ENCODE measurements at regions not wholly inside any gene's neighbourhood (a gene's known extent, or its start where the extent isn't known, plus 50 kb on each side); places are given as distances from the start of the nearest gene placed in this dataset.

GRCh38 chr9:79264041-79264440, 307.7 kb upstream of the TLE4 start:
- Histone ChIP-seq H3K4me1 (ENCODE audit: control insufficient read depth, insufficient read depth, low read length) (no peaks in the 10 kb centered on the region), H3K27me3 (ENCODE audit: control insufficient read depth in 1 of 2, insufficient read depth in 2 of 2, low read length in 2 of 2) (peaks cover 6 to 7% of the 10 kb centered on the region in 2 donors), H3K27ac (ENCODE audit: low read length) (no peak overlapping the region), H3K4me3 (ENCODE audit: low read length in 2 of 2) (no peak overlapping the region), H3K36me3 (ENCODE audit: control insufficient read depth in 2 of 2, insufficient read depth in 2 of 2, low read length in 2 of 2) (no peaks in the 10 kb centered on the region), H3K9ac (ENCODE audit: low read length in 2 of 2) (no peak overlapping the region), H3K9me3 (ENCODE audit: control insufficient read depth in 2 of 2, low read length in 2 of 2) (peaks cover 0 to 3% of the 10 kb centered on the region in 2 donors)

GRCh38 chr9:79264511-79265355, 307.0 kb upstream of the TLE4 start:
- Histone ChIP-seq H3K27ac (ENCODE audit: low read length) (no peak overlapping the region), H3K36me3 (ENCODE audit: control insufficient read depth in 2 of 2, insufficient read depth in 2 of 2, low read length in 2 of 2) (no peaks in the 10 kb centered on the region), H3K9ac (ENCODE audit: low read length in 2 of 2) (no peak overlapping the region), H3K9me3 (ENCODE audit: control insufficient read depth in 2 of 2, low read length in 2 of 2) (no peaks in the 10 kb centered on the region), H3K4me1 (ENCODE audit: control insufficient read depth, insufficient read depth, low read length) (no peaks in the 10 kb centered on the region), H3K4me3 (ENCODE audit: low read length in 2 of 2) (no peak overlapping the region), H3K27me3 (ENCODE audit: control insufficient read depth in 1 of 2, insufficient read depth in 2 of 2, low read length in 2 of 2) (peaks cover 6 to 7% of the 10 kb centered on the region in 2 donors)

GRCh38 chr9:79266986-79267385, 304.8 kb upstream of the TLE4 start:
- Histone ChIP-seq H3K27me3 (ENCODE audit: control insufficient read depth in 1 of 2, insufficient read depth in 2 of 2, low read length in 2 of 2) (peaks cover 4% of the 10 kb centered on the region in 2 donors), H3K9ac (ENCODE audit: low read length in 2 of 2) (no peak overlapping the region), H3K4me3 (ENCODE audit: low read length in 2 of 2) (no peak overlapping the region), H3K4me1 (ENCODE audit: control insufficient read depth, insufficient read depth, low read length) (no peaks in the 10 kb centered on the region), H3K9me3 (ENCODE audit: control insufficient read depth in 2 of 2, low read length in 2 of 2) (no peaks in the 10 kb centered on the region), H3K36me3 (ENCODE audit: control insufficient read depth in 2 of 2, insufficient read depth in 2 of 2, low read length in 2 of 2) (no peaks in the 10 kb centered on the region), H3K27ac (ENCODE audit: low read length) (no peak overlapping the region)

DNA sequence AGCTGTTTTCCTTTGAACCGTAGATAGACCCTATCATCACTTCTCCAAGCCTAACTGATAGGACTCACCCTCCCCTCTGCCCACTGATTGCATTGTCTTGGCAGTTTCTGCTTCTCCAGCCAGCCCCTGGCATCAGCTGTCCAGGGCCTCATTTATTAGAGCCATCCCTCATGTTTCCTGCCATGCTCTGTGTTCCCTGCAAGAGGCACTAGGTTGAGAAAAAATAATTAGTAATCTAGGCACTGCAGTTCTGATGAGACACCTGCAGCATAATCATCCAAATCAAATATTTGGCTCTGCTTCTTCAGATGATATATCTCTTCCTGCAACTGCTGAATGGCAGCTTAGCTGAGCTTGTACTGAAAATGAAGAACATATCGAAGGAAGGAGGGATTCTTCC, 303.0 kb upstream of the TLE4 start:
- no peaks in the 10 kb centered on the region for H3K4me1 ChIP-seq (ENCODE audit: control insufficient read depth, insufficient read depth, low read length)

DNA sequence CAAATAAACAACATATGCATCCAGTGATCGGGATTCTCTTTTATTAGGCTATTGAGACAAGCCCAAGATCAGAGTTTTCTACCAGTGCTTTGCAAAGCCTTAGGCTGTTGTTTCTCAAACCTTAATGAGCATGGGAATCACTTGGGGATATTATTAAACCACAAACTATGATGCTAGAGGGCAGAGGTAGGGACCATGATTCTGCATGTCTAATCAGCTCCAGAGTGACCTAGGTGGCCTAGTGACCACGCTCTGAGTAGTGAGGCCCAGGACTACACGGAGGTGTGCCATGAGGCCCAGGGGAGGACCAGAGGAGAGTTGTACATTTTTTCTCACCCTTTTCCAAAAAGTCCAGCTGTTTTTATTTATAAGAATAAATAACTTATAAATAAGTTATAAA, 298.5 kb upstream of the TLE4 start:
- H3K36me3 ChIP-seq (ENCODE audit: control insufficient read depth in 2 of 2, insufficient read depth in 2 of 2, low read length in 2 of 2): no peaks in the 10 kb centered on the region
- H3K9ac ChIP-seq (ENCODE audit: low read length in 2 of 2): no peak overlapping the region
- no peaks in the 10 kb centered on the region for H3K4me1 ChIP-seq (ENCODE audit: control insufficient read depth, insufficient read depth, low read length)
- H3K27ac ChIP-seq (ENCODE audit: low read length): no peak overlapping the region
- no peaks in the 10 kb centered on the region for H3K27me3 ChIP-seq (ENCODE audit: control insufficient read depth in 1 of 2, insufficient read depth in 2 of 2, low read length in 2 of 2)
- no peaks in the 10 kb centered on the region for H3K9me3 ChIP-seq (ENCODE audit: control insufficient read depth in 2 of 2, low read length in 2 of 2)
- H3K4me3 ChIP-seq (ENCODE audit: low read length in 2 of 2): no peak overlapping the region

More for the DNA sequence above, 303.0 kb upstream of the TLE4 start:
- Histone ChIP-seq H3K27me3 (ENCODE audit: control insufficient read depth in 1 of 2, insufficient read depth in 2 of 2, low read length in 2 of 2) (peaks cover 4% of the 10 kb centered on the region in 2 donors), H3K9ac (ENCODE audit: low read length in 2 of 2) (no peak overlapping the region), H3K27ac (ENCODE audit: low read length) (no peak overlapping the region), H3K9me3 (ENCODE audit: control insufficient read depth in 2 of 2, low read length in 2 of 2) (no peaks in the 10 kb centered on the region), H3K36me3 (ENCODE audit: control insufficient read depth in 2 of 2, insufficient read depth in 2 of 2, low read length in 2 of 2) (no peaks in the 10 kb centered on the region), H3K4me3 (ENCODE audit: low read length in 2 of 2) (no peak overlapping the region)

- H3K4me1 ChIP-seq (ENCODE audit: control insufficient read depth, insufficient read depth, low read length): no peaks in the 10 kb centered on the region
- no peaks in the 10 kb centered on the region for H3K36me3 ChIP-seq (ENCODE audit: control insufficient read depth in 2 of 2, insufficient read depth in 2 of 2, low read length in 2 of 2)
- H3K27me3 ChIP-seq (ENCODE audit: control insufficient read depth in 1 of 2, insufficient read depth in 2 of 2, low read length in 2 of 2): no peaks in the 10 kb centered on the region
- H3K27ac ChIP-seq (ENCODE audit: low read length): no peak overlapping the region
- no peak overlapping the region for H3K4me3 ChIP-seq (ENCODE audit: low read length in 2 of 2)
- no peaks in the 10 kb centered on the region for H3K9me3 ChIP-seq (ENCODE audit: control insufficient read depth in 2 of 2, low read length in 2 of 2)
- H3K9ac ChIP-seq (ENCODE audit: low read length in 2 of 2): no peak overlapping the region
Measured at GRCh38 chr9:79279356-79279755, 292.4 kb upstream of the TLE4 start.

GRCh38 chr9:79280691-79281090, 291.1 kb upstream of the TLE4 start:
- no peak overlapping the region for H3K27ac ChIP-seq (ENCODE audit: low read length)
- H3K4me3 ChIP-seq (ENCODE audit: low read length in 2 of 2): no peak overlapping the region
- no peaks in the 10 kb centered on the region for H3K9me3 ChIP-seq (ENCODE audit: control insufficient read depth in 2 of 2, low read length in 2 of 2)
- no peak overlapping the region for H3K9ac ChIP-seq (ENCODE audit: low read length in 2 of 2)
- no peaks in the 10 kb centered on the region for H3K4me1 ChIP-seq (ENCODE audit: control insufficient read depth, insufficient read depth, low read length)
- no peaks in the 10 kb centered on the region for H3K36me3 ChIP-seq (ENCODE audit: control insufficient read depth in 2 of 2, insufficient read depth in 2 of 2, low read length in 2 of 2)
- H3K27me3 ChIP-seq (ENCODE audit: control insufficient read depth in 1 of 2, insufficient read depth in 2 of 2, low read length in 2 of 2): no peaks in the 10 kb centered on the region

- no peaks in the 10 kb centered on the region for H3K9me3 ChIP-seq (ENCODE audit: control insufficient read depth in 2 of 2, low read length in 2 of 2)
- H3K9ac ChIP-seq (ENCODE audit: low read length in 2 of 2): no peak overlapping the region
- no peak overlapping the region for H3K4me3 ChIP-seq (ENCODE audit: low read length in 2 of 2)
- no peaks in the 10 kb centered on the region for H3K4me1 ChIP-seq (ENCODE audit: control insufficient read depth, insufficient read depth, low read length)
- H3K27me3 ChIP-seq (ENCODE audit: control insufficient read depth in 1 of 2, insufficient read depth in 2 of 2, low read length in 2 of 2): no peaks in the 10 kb centered on the region
- no peak overlapping the region for H3K27ac ChIP-seq (ENCODE audit: low read length)
- no peaks in the 10 kb centered on the region for H3K36me3 ChIP-seq (ENCODE audit: control insufficient read depth in 2 of 2, insufficient read depth in 2 of 2, low read length in 2 of 2)
Measured at GRCh38 chr9:79284081-79284480, 287.7 kb upstream of the TLE4 start.

GRCh38 chr9:79286992-79287707, 284.6 kb upstream of the TLE4 start:
- no peaks in the 10 kb centered on the region for H3K27me3 ChIP-seq (ENCODE audit: control insufficient read depth in 1 of 2, insufficient read depth in 2 of 2, low read length in 2 of 2)
- no peaks in the 10 kb centered on the region for H3K36me3 ChIP-seq (ENCODE audit: control insufficient read depth in 2 of 2, insufficient read depth in 2 of 2, low read length in 2 of 2)
- no peak overlapping the region for H3K9ac ChIP-seq (ENCODE audit: low read length in 2 of 2)
- H3K27ac ChIP-seq (ENCODE audit: low read length): no peak overlapping the region
- no peaks in the 10 kb centered on the region for H3K4me1 ChIP-seq (ENCODE audit: control insufficient read depth, insufficient read depth, low read length)
- no peaks in the 10 kb centered on the region for H3K9me3 ChIP-seq (ENCODE audit: control insufficient read depth in 2 of 2, low read length in 2 of 2)
- H3K4me3 ChIP-seq (ENCODE audit: low read length in 2 of 2): no peak overlapping the region

- Histone ChIP-seq H3K9ac (ENCODE audit: low read length in 2 of 2) (no peak overlapping the region), H3K27ac (ENCODE audit: low read length) (no peak overlapping the region), H3K4me1 (ENCODE audit: control insufficient read depth, insufficient read depth, low read length) (no peaks in the 10 kb centered on the region), H3K4me3 (ENCODE audit: low read length in 2 of 2) (no peak overlapping the region), H3K36me3 (ENCODE audit: control insufficient read depth in 2 of 2, insufficient read depth in 2 of 2, low read length in 2 of 2) (no peaks in the 10 kb centered on the region), H3K27me3 (ENCODE audit: control insufficient read depth in 1 of 2, insufficient read depth in 2 of 2, low read length in 2 of 2) (no peaks in the 10 kb centered on the region), H3K9me3 (ENCODE audit: control insufficient read depth in 2 of 2, low read length in 2 of 2) (no peaks in the 10 kb centered on the region)
Measured at GRCh38 chr9:79287708-79288290, 284.0 kb upstream of the TLE4 start.
